NCI-H748 treated with DMSO at 0.1 percent for 48 hours (cell line): ENCODE measurements at regions not wholly inside any gene's neighbourhood (a gene's known extent, or its start where the extent isn't known, plus 50 kb on each side); places are given as distances from the start of the nearest gene placed in this dataset.
"Not testable (repeated sequence)": the region's sequence is repeated elsewhere in the genome, so short reads cannot be mapped to it uniquely, and the experiment has no call there.

Experiments
- DNase-seq: peaks from one replicate; lab custom pipeline; 2025; lab: John Stamatoyannopoulos, UW

DNA sequence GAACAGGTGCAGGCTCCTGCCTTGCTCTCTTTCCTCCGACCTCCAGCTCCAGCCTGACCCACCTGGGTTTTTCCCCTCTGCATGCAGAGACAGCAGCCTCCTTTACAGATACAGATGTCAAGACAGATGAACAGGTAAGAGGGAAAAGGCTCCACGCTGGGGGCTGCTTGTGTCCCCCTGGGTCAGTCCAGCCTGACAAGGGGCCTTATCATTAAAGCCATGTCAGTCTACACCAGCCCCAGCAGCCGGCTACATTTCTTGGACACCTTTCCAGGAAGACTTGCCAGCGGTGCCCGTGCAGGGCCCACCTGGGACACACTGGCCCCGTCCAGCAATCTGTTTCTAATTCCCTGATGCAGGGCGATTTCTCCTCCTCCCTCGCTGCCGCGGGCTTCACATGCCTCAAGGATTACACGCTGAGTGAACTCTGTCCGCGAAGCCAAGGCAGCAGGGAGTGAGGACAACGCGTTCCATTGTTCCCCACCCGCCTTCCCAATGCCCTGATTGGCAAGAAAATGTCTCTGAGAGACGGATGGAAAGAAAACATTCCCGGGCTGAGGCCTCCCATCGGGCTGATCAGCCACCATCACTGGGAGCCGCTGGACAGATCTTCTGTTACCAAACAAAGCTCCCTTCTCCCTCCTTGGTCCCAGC lies 184.7 kb downstream of the C16orf95 start:
- no peak for DNase-seq

DNA sequence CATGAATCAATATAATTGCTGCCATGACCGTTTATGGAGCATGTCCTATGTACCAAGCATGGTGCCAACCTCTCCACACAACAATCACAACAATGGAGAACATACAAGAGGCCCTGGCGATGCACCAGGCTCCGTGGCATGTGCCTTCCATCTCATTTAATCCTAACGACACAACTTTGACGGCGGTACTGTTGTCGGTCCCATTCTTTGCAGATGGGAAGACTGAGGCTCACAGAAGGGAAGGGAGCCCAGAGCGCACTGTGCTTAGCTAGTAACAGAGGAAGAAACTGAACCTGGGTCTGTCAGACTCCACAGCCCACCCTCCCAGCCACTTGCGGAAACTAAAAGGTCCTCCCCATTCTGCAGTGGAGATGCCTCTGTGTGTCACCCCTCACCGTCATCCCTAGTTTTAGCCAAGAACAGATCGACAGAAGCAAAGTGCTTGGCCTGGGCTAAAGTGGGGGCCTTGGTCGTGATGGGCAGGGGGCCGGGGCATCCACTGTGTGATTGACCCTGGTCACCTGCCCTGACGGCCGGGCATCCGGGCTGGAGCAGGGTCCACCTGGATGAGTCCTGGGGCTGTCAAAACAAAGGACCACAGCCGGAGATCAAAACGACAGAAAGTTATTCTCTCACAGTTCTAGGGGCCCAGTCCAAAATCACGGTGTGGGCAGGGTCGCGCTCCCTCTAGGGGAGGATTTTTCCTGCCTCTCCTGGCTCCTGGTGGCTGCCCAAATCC lies 183.9 kb downstream of the C16orf95 start:
- DNase-seq, result no peak

DNA sequence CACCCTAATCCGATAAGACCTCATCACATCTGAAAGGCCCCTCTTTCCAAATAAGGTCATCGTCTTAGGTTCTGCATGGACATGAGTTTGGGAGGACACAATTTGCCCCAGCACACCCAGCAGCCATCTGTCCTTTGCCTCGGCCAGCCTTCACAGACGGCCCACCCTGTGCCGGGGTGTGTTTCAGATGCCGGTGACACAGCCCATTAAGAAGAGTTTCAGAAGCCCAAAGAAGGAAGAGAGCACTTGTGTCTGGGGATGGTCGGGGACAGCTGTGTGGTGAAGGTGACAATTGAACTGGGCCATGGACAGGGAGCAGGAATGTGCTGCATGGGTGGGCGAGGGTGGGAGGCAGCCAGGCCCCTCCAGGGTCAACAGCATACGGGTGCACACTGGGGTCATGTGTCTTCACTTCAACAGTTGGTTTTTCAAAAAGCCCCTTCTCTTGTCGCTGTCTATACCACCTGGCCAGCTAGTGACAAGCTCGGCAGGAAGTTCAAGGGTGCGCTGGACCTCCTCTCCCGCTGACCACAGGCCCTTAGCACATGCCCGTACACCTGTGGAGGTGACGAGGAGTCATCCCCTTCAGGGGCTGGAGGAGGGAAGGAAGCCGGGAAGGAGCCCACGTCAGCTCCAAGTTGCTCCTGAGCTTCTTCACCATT lies 183.1 kb downstream of the C16orf95 start:
- DNase-seq, result no peak

DNA sequence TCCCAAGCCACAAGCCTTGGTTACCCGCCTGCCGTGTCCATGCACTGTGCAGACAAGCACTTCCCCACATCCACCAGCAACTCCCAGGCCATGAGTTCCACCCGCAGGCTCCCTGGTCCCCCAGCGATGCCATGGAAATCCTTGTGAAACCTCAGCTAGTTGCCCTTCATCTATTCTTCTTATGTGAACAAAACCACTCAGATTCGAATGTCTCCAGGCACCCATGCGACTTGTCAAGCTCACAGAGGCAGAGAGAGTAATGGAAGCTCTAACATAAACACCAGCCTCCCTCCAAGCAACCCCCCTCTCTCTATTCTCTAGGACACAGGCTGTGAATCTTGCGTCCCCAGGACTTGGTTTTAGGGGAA lies 182.6 kb downstream of the C16orf95 start:
- no peak for DNase-seq

DNA sequence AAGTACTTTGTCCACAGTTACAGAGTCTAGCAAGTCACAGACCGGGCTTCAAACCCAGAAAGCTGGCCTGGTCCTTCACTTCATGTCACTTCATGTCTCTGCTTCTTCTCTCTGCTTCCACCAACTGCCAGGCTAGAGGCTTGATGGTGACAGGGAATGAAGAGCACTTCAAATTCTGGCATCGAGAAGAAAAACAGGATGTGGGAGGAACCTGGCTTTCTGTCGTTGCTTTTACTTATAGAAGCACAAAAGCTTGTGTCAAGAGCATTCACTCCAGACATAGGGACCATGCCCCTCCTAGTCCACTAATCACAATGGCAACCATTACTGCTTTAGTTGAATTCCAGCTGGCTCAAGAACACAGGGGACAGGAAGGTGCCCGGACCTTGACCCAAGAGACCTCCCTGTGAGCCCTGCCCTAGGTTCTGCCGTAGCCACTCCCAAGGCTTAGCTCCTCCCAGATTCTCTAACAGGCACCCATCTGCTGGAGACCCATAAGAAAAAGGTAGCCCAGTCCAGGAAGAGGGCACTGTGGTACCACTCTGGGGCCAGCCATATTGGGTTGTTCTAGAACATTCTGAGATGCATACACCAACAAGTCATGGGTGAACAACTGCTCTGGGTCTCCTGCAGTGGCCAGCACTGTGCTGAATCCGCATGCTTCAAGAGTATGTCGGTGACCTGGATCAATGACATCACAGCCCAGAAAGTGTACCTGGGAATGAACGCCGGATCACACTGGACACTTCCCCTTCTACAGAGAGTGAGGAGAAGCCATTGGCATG lies 181.8 kb downstream of the C16orf95 start:
- no peak for DNase-seq

DNA sequence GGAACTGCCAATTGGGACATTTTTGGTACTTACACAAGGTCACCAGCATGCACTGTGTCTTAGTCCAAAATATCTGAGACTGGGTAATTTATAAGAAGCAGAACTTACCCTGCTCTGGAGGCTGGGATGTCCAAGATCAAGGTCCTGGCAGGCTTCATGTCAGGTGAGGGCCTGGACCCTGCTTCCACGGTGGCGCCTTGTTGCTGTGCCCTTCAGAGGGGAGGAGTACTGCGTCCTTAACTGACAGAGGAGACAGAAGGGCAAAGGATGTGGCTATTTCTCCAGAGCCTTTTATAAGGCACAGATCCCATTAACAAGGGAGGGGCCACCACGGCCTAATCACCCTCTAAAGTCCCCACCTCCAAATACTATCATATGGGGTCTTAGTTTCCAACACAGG lies 178.9 kb downstream of the C16orf95 start:
- DNase-seq, result no peak

DNA sequence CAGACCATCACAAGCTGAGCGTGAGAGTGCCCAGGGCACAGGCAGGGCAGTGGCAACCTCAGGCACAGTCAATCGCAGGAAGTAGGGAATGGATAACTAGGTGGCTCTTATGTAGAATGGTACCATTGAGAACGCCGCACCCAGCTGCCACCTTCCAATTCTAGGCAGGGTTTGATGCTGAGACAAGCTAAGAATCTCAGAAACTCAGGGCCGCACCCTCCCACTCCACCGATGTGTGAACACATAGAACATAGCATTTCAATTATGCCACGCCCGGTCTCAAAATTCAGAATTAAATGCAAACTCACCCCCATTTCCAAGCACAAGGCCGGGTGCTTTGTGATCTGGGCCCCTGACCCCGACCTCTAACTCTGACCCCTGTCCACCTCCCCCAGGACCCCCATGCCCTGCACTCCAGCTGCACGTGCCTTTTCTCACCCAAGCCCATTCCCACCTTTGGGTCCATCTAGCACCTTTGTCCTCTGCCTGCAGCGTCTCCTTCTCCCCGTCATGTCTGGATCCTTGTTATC lies 178.4 kb downstream of the C16orf95 start:
- DNase-seq, result no peak

DNA sequence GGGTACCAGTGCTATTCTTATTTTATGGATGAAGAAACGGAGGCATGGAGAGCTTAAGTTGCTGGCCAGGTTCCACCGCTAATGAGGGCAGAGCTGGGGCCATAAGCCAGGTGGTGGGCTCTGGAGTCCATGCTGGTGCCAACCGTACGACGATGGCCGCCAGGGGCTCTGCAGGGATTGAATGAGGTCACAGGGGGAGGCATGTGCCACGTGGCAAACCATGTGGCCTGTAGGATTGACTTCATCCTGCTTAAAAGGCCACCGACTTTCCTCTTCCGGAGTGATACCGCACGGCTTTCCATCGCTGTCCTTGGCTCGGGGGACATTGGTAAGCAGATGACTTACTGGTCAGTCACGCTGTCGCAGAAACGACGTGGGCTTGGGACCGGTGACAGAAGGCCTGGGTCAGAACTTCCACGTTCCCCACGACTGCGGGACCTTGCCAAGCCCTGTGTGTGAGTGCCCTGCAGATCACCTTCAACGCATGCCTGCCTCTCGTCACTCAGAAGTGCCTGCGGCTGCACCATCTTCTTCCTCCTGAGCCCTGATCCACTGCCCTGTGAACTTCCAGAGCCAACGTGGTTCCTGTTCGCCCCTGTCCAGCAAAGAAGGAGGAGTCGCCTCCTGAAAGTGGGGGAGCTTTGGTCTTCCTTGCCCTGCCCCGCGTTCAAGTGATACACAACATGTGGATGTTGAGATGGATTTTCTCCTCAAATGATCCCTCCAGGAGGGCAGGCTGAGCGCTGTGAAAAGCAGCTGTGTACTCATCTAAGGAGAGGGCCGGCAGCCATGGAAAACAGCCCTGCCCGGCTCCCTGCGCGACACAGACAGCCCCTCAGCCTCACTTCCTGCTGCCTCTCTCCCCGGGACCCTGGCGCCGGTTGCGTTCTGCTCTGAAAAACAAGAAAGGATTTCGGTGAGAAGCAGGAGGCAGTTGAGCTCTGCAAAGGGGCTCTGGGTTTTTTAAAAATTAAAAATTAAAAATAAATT lies 176.7 kb downstream of the C16orf95 start:
- no peak for DNase-seq

DNA sequence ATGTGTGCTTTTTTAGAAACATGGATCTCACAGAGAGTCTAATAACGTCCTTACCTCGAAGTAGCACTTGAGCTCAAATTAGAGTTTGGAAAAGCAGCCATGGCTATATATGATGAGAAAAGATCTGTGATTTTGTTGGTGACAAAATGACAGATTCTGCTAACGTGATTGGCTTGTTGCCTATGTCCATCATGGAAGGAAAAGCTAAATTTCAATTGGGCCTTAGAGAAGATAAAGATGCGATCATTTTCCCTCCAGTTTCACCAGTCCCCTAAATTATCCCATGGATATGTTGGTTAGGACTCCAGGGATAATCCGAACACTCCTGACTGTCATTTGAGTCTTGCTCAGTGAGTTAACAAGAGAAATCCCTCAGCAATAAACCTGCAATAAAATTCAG lies 175.8 kb downstream of the C16orf95 start:
- DNase-seq, result no peak

DNA sequence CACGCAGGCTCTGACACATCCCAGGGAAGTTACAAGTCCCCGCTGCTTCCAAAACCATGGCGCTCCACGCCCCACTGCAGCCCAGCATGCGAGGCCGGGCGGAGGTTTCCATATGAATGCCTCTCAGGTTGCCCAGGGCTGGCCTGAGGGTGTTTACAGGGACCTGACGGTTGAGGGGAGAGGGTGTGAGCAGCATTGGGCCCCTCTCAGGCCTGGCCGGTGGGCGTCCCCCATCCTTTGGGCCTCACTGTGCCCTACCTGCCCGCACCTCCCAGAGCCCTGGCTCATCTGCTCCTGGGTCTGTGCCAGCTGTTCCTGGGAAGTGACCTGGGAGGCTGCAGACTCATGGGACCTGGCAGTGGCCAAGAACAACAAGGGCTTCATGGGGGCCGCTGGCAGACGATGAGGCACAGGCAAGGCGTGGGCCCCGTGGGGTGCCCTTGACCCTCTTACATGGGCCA lies 173.5 kb downstream of the C16orf95 start:
- DNase-seq, result no peak

DNA sequence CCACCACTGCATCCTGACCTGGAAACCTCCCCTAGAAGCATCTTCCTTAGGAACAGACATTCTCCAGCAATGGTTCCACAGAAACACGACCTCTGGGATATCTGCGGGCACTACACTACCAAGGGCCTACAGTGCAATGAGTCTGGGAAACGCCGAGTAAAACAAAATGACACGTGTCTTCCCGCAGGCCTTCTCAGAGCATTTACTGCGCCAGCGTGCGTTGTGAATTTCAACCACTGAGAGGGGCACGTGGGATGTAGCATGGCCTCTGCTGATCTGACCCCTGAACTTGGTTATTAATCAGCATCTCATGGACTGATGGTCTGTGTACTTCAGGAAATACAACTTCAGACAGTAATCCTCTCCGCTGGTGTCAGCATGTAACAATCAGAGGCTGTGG lies 173.0 kb downstream of the C16orf95 start:
- DNase-seq, result no peak

DNA sequence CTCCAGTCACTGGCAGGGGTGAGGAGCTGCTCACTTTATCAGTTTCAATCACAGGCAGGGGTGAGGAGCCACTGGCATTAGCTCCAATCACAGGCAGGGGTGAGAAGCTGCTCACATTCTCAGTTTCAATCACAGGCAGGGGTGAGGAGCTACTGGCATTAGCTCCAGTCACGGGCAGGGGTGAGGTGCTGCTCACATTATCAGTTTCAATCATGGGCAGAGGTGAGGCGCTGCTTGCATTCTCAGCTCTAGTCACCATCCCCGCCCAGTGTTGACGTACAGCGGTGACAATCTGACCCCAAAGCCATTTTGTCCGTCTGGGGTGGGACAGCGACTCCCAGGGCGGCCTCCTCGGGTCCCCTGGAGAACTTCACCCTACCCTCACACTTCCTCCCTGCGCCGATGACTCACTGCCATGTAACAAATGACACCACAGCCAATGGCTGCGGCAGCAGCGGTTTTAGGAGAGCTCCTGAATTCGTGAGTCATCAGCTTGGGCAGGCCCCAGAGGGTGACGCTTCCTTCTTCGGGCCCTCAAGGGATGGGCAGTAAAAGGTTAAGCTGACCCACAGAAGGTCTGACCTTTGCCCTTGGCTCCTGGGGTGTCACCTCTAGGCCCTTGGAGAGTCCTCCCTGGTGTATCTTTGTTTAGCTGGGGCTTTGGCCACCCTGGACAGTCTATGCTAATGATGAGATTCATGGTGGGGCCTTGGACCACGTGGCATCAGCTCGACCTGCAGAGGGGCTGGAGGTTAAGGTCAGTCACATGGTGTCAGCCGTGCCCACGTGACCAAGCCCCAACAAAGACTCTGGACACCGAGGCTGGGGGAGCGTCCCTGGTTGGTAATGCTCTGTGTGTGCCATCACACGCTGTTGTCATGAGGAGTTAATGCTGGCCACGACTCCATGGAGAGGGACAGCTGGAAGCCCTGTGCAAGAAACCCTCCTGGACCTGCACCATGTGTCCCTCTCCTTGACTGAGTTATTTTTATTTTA lies 171.7 kb downstream of the C16orf95 start:
- DNase-seq, result no peak

DNA sequence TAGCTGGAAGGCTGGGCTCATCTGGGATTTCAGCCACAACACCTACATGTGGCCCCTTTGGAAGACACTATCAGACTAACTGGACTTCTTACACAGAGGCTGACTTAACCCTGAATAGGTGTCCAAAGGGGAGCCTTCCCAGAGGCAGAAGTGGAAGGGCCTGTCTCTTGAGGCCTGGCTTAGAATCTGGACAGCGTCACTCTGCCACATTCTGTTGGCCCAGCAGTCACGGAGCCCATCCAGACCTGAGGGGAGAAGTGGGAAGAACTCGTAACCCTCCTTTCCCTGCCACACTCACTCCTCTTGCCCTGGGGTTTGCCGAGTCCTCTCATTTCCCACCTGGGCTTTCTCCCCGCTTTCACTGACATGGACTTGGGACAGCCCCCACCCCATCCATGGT lies 170.5 kb downstream of the C16orf95 start:
- DNase-seq, result no peak

DNA sequence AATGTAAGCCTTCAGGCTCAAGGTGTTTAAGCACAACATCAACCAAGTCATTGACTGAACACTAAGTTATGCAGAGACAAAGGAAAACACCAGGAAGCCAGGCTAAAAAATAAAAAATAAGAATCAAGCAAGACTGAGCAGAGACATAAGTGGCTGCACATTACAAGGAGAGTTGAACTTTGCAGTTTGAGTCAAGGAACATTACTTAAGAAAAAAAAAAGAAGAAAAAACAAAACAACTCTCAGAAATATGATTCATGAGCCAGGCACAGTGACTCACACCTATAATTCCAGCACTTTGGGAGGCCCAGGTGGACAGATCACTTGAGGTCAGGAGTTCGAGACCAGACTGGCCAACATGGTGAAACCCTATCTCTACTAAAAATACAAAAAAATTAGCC lies 168.1 kb downstream of the C16orf95 start:
- no peak for DNase-seq

DNA sequence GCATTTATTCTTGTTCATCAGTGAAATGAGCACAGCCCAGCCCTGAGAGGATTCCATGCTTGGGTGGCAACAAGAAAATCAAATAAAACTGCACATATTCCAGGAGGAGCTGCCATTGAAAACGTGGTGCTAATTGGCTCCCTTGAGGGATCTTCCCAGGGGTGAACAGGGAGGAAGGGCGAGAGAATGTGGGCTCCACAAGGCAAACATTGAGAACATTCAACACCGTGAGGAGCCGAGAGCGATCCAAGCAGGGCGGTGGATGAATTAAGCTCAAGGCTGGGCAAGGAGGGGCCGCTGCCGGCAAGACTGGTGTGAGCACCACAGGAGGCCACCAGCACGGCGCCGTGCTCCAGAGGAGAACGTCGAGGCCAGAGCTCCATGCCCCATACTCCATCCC lies 166.9 kb downstream of the C16orf95 start:
- no peak for DNase-seq

DNA sequence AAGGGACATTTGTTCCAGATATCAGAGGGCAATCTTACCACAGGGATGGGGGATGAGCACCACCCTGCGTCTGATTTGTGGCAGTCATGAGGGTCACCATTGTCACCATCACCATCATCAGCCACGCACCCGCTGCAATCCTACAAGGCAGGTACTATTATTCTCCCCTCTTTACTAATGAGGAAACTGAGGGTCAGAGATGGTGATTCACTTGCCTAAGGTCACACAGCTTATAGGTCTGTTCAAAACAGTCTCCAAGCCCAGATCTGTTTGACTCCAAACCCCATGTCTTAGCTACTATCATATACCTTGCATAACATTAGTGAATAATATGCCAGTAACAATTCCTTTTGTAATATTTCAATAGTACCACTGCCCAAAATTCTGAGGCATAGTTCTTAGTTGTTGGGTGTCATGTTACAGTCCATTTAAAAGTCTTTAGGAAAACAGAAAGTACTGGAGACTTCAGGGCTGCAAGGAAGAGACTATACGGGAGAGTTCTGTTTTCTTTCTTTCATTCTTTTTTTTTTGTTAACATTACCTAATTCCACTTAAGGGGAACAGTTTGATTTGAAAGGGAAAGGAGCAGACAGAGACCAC lies 166.4 kb downstream of the C16orf95 start:
- DNase-seq, result no peak

DNA sequence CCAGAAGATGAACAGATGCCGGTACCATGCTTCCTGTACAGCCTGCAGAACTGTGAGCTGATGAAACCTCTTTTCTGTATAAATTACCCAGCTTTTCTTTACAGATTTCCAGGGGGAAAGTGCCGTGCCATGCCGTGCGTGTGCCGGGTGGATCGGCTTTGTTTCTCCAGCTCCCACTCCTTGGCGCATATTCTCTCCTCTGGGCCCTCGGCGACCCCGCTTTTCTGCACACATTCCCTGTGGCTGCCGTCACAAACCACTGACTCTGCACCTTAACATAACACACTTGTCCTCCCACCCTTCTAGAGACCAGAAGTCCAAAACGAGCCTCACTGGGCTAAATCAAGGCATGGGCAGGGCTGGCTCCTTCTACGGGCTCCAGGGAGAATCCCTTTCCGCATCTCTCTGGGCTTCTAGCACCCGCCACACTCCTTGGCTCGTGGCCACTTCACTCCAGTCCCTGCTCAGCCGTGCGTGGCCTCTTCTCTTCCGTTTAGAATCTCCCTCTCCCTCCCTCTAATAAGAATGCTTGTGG lies 164.9 kb downstream of the C16orf95 start:
- no peak for DNase-seq

DNA sequence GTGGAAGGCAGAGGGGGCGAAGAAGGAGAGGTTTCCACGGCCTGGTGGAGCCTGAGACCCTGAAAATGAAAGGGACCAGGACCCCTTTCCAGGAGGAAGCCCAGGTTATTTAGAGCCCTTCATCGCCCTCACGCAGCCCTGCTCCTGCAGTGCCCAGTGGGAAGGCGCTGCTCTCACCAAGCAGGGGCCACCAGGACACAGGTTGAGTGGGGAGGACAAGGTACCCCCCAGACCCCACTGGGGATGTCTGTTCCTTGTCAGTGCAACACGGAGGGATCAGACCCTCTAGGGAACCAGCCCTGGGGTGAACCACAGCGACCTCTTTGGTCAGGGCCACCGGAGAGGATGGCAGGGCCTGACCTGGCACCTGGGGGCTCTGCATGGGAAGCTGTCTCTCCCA lies 163.9 kb downstream of the C16orf95 start:
- no peak for DNase-seq

DNA sequence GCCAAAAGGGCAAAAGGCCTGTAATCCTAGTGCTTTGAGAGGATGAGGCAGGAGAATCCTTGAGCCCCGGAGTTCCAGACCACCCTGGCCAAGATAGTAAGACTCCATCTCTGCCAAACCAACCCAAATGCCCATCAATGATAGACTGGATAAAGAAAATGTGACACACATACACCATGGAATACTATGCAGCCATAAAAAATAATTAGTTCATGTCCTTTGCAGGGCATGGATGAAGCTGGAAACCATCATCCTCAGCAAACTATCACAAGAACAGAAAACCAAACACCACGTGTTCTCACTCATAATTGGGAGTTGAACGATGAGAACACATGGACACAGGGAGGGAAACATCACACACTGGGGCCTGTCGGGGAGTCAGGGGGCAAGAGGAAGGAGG lies 161.9 kb downstream of the C16orf95 start:
- DNase-seq, result not testable (repeated sequence)
